AG08395 (cell line): ENCODE measurements at regions not wholly inside any gene's neighbourhood (a gene's known extent, or its start where the extent isn't known, plus 50 kb on each side); places are given as distances from the start of the nearest gene placed in this dataset.
"Not testable (repeated sequence)": the region's sequence is repeated elsewhere in the genome, so short reads cannot be mapped to it uniquely, and the experiment has no call there.

Source experiments
- DNase-seq: peaks from one replicate; pipeline ENCODE4 v3.0.0; 2012; ENCODE audit warnings: mixed read lengths, low spot score

DNA sequence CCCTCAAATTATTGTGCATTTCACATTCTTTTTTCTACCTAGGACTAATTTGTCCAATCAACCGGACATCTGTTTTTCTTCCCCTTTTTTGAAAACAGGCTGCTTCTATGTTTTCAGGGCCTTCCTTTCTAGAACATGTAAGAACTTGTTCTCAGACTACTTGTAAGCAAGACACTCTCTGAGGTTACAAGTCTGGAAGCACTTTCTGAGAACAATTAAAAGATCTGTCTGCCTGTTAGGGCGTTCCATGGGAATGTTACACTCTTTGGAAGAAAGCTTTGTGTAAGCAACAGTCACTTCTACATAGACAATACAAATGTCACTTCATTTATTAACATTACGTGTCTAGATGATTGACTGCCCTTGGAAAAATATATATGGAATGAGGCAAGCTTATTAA, 50.9 kb upstream of the HSPB3 start:
- DNase-seq: no peak

DNA sequence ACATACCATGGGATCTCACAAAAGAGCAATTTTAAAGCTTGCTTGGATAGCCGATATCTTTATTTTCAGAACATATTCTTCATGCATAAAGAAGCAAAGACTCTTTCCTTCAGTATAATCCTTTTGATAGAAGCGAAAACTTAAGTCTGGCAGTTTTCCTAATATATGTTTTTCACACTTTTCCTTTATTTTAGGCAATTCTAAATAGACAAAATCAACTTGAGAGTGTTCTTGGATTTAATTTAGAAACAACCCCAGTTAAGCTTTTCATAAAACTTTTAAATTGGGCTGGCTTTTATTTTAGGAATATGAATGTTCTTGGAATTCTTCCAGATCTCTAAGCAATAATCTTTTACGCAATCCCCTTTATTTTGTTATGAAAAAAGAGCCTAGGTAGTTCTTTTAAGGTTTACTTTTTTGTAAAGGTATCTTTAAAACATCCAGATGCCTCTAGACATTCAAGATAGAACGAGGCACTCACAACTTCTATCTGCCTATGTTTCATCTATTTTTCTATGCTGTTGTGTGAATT, 51.5 kb upstream of the HSPB3 start:
- DNase-seq: no peak

DNA sequence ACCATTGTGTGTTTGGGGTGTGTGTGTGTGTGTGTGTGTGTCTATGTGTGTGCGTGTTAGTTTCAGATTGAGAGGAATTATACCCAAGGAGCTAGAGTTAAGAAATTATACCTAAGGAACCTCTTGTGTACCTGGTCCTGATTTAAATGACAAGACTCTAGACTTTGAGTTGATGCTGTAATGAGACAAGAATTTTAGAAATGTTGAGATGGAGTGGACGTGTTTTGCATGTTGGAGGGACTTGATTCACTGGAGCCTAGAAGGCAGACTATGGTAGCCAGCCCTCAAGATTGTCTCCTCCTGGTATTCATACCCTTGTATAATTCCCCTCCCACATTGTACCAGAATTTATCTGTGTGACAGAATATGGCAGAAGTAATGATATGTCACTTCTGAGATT, 52.4 kb upstream of the HSPB3 start:
- DNase-seq: no peak

DNA sequence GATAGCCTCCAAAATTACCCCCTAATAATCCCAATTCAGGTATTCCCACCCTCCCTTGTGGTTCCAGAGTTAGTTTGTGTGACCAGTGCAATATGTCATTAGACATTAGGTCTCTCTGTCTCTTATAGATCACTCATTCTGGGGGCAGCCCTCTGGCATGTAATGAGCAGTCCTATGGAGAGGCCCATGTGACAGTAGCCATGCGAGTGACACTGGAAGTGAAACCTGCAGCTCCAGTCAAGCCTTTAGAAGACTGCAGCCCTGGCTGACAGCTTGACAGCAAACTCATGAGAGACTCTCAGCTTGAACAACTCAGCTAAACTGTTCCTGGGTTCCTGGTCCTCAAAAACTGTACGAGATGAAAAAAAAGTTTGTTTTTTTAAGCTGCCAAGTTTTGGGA, 54.0 kb upstream of the HSPB3 start:
- DNase-seq: no peak

DNA sequence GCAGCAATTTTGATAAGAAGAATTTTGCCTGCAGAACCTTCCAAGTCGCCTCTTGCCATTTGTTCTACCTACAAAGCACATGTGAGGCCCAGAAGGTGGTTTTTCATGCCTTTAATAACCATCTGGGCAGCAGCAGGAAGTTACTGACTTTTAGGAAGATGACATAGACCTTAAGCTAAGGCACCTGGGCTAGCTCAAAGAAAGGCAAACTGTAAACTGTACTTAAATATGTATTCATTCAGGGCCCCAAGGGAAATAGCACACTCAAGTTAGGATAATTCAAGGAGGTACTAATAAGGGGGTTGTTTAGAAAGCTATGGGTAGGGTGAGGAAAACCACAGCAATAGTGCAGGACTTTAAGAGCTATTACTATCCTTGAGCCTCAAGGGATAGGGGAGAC, 57.3 kb upstream of the HSPB3 start:
- no peak for DNase-seq

DNA sequence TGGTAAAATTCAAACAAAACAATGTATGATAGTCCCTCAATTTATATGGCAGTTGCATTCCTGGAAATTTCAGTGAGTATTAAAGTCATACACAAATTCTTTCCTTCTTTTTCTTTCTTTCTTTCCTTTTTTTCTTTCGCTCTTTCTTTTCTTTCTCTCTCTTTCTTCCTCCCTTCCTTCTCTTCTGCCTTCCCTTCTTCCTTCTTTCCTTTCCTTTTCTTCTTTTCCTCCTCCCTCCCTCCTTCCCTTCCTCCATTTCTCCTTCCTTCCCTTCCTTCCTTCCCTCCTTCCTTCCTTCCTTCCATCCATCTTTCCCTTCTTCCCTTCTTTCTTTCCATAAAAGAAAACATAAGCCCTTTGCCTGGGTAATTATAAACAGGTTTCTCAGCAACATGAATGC, 58.1 kb upstream of the HSPB3 start:
- DNase-seq: no peak

DNA sequence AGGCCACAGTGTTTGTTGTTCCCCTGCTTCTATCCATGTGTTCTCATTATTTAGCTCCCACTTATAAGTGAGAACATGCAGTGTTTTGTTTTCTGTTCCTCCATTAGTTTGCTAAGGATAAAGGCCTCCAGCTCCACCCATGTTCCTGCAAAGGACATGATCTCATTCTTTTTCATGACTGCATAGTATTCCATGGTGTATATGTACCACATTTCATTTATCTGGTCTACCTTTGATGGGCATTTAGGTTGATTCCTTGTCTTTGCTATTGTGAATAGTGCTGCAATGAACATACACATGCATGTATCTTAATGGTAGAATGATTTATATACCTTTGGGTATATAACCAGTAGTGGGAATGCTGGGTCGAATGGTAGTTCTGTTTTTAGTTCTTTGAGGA, 62.5 kb upstream of the HSPB3 start:
- DNase-seq: not testable (repeated sequence)

DNA sequence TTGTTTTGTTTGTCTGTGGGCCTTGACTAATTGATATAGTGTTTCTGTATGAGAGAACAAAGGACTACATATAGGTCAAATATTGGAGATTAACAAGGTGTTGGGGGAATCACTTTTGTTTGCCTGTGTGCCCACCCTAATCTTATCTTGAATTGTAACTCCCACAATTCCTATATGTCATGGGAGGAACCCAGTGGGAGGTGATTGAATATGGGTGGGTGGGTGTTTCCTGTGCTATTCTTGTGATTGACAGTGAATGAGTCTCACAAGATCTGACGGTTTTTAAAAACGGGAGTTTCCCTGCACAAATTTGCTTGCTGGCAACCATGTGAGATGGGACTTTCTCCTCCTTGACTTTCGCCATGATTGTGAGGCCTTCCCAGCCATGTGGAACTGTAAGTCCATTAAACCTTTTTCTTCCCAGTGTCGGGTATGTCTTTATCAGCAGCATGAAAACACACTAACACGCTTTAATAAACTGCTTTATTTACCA, 64.9 kb upstream of the HSPB3 start:
- DNase-seq: no peak

DNA sequence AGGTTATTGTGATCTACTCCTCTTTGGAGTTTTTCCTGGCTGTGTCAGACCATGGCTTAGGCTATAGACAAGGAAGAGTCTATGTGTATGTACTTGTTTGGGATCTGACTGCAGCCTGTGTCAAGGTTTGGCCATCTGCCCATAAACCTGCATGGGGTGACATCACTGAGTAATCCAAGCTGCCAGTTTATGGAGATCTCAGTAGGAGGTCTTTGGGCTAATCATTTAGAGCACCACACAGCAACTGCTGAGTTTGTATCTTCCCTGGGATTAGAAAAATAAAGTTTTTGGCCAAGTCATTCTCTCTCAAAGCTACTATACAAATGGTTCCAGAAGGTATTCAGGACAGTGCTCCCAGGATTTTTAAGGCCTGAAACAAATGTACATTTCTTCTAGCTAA, 65.5 kb upstream of the HSPB3 start:
- DNase-seq: peak; percentile 49

DNA sequence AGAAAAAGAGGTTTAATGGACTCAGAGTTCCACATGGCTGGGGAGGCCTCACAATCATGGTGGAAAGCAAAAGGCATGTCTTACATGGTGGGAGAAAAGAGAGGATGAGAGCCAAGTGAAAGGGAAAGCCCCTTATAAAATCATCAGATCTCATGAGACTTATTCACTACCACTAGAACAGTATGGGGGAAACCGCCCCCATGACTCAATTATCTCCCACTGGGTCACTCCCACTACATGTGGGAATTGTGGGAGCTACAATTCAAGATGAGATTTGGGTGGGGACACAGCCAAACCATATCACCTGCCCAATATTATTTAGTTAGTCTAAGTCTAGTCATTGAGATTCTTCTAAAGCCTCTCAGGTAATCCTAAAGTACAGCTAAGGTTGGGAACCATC, 66.1 kb upstream of the HSPB3 start:
- DNase-seq: not testable (repeated sequence)

DNA sequence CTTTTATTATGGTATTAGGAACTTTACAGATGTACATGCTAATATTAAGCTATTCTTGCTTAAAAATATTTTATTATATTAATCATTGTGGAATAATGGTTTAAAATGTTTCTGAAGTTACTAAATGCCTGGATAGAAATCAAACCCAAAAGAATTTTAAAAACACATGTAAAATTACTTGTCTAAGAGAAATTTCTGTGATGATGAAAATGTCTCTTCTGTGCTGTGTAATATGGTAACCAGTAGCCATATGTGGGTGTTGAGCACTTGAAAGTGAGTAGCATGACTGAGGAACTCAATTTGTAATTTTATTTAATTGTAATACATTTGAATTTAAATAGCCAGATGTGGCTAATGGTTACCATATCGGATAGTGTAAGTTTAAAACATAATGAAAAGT, 66.7 kb upstream of the HSPB3 start:
- DNase-seq: no peak

DNA sequence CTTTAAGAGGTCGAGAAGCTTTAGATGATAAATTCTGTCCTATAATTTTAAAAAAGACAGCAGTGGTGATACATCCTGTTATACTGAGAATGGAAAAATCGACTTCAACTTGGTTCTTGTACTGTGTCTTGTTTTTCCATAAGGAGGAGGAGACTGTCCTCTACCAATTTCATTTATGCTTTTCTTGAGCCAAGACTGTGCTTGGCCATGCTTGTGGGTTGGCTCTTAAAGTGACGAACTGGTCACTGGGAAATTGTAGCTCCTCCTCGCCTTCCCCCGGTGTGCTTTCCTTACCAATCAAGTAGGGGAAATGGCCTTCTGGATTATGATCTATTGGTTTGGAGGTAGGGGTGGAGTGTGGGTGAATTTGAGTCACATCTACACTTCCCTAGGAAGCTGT, 67.1 kb upstream of the HSPB3 start:
- no peak for DNase-seq

DNA sequence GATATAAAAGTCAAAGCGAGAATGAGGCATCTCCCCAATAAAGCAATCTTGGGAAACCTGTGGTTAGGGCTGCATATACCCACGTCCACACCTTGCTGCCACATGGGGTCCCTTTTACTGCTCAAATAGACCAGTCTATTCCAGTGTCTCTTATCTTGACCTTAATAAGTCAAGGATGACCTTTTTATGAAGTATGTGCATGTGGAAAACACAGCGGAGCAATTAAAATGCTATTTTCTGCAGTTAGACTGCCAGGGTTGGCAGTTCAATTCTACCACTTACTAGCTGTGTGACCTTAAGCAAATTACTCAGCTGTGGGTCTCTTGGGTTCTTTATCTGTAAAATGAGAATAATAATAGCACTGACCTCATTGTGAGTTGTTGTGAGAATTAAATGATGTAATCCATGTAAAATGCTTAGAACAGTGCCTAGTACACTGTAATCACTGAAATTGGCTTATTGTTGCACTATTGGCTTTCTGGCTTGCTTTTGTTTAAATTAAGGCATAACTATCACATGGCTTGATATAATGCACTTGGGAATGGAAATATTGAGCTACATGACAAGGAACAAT, 67.8 kb upstream of the HSPB3 start:
- no peak for DNase-seq

DNA sequence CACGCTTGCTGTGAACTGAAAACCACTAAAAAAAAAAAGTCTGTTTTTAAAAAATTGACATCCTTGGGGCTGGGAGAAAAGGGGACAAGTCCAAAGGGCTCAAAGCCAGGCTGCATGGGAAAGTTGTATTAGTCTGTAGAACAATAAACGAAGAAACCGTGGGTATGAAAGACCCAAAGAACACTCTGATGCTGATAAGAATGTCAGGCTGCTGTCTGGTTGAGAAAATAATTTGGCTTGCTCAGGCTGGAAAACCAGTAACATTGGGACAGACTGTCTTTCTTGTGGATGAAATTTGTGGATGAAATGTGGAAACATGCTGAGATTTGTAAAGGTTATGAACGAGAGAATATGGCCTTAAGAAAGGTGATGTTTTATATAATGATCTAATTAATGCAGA, 68.5 kb upstream of the HSPB3 start:
- no peak for DNase-seq

DNA sequence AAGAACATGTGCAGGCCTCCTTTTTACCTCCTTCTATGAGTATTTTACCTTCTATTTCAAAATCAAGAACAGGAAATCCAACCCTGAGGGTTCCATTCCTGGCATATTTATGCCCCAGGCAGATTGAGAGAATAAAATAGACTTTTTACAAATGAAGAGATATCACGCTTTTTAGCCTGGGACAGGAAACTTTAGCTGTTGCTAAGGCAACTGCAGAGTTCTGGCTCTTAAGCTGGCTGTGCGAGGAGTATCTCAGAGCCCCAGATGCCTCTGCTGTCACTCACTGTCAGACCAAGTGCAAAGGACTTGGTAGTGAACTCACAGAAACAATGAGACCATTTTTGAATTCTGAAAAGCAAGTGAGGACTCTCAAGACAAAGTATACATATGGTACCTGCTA, 69.5 kb upstream of the HSPB3 start:
- DNase-seq: no peak

DNA sequence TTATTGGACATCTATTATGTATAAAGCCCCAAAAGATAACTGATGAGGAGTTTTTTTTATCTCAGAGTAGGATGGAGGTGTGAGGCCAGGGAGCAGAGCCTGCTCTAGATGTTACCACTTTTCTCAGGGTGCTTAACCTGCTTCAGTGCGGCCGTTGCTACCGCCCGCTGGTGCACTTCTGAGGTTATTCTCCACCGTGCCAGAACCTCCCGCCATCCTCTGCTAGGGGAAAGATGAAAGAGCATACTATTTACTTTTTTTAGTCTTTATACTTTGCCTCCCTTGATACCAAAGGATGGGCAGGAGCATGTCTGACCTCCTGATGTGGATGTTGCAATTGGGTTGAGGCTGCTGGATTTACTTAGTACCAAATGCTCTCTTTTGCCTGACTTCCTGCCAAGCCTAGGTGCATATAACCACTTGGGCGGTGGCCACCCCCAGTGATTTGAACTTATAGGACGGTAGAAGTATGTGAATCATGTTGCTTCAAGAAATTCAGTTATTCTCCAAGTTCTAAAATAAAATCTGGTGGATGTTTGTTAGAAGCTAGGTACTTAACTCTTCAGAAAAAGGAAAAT, 71.1 kb upstream of the HSPB3 start:
- DNase-seq: no peak

DNA sequence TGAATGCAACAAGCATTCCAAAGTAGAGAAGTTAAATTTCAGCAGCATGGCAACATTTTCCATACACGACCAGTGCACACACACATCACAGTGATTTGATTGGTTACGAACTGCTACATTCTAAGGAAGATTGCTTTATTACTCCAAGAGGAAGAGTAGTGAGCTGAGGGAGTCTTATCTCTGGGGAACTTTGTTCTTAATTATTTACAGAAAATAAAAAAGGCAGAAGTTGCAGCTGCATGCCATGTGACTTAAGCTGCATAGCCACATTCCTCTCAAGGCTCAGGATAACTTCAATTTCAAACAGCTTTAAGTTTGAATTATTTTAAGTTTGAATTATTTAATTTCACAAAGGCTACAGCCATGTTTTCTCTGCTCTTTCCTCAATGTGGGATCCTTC, 71.6 kb upstream of the HSPB3 start:
- no peak for DNase-seq

DNA sequence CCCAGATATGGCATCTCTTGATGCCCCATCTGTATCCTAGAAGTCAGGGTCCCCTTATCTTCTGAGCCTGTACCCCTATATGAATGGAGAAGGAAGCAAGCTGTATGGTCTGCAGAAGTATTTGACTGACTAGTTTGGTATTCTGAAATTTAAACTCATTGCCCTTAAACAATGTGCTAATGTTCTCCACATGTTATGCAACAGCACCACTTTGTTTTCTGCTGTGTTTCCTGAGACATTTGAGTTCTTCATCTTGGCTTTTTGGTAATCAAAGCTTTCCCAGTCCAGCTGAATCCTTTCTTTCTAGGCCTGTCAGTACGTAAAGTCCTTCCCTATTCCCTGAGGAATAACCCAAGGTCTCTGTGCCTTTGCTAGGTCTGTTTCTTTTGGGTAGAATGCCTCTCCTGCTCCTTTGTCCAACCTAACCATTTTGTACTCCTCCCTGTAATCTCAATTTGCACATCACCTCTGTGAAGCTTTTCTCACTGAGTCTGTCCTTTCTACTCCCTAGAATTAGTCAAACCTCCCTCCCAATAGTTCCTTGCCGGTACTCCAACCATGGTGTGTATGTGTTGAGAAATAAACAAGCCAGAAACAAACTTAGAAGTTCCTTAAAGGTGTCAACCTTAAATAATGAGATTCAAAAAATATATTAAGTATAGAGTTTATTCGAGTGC, 72.1 kb upstream of the HSPB3 start:
- DNase-seq: peak; percentile 40

DNA sequence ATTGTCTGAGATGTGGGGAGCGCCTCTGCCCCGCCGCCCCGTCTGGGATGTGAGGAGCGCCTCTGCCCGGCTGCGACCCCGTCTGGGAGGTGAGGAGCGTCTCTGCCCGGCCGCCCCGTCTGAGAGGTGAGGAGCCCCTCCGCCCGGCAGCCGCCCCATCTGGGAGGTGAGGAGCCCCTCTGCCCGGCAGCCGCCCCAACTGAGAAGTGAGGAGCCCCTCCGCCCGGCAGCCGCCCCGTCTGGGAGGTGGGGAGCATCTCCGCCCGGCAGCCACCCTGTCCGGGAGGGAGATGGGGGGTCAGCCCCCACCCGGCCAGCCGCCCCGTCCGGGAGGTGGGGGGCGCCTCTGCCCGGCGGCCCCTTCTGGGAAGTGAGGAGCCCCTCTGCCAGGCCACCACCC, 70.9 kb upstream of the ARL15 start:
- not testable (repeated sequence) for DNase-seq

DNA sequence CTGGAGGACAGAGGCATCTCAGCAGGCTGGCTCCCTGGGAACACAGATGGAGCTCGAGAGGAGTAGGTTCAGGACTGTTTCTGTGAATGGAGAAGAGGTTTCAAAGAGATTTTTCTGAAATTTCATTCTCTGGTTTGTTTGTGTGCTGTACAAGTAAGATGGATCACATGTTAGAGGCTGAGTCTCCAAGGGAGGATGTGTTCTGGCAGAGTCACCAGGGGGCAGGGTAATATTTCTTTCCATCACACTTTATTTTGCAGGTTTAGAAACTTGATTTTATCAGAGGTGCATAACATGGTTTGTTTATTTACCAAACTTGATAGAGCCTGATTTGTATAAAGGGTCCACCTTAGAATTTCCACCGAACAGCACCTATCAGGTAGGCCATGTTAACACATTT, 69.2 kb upstream of the ARL15 start:
- no peak for DNase-seq

DNA sequence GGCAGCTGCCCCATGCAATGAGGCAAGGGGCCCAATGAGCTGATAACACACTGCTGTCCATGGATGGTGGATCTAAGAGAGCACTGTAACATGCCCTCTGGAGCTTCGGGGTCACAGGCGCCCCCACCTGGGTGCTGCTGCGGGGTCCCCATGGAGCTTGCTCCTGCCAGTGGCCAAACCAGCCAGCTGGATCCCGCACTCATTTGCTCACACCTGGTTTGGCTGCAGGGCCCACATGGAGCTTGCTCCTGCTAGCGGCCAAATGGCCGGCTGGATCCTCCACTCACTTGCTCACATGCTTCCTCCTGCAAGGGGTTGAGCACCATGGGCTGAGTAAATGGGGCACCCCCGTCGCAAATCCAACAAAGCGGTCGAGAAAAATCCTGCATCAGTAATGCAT, 68.3 kb upstream of the ARL15 start:
- no peak for DNase-seq

DNA sequence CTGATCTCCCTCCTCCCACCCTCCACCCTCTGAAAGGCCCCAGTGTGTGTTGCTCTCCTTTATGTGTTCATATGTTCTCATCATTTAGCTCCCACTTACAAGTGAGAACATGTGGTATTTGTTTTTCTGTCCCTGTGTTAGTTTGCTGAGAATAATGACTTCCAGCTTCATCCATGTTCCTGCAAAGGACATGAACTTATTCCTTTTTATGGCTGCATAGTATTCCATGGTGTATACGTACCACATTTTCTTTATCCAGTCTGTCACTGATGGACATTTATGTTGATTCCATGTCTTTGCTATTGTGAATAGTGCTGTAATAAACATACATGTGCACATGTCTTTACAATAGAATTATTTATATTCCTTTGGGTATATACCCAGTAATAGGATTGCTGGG, 67.0 kb upstream of the ARL15 start:
- DNase-seq: not testable (repeated sequence)

DNA sequence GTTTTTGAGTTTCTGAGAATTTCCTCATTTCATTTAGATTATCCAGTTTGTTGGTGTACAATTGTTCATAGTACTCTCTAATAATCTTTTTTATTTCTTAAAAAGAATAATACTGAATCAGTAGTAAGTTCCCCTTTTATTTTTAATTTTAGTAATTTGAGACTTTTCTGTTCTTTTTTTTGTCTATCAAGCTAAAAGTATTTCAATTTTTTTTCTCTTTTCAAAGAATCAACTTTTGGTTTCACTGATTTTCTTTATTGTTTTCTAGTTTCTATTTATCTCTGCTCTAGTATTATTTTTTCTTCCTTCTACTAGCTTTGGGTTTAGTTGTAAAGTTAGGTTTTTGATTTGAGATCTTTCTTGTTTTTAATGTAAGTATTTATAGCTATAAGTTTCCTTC, 60.6 kb upstream of the ARL15 start:
- DNase-seq: no peak

DNA sequence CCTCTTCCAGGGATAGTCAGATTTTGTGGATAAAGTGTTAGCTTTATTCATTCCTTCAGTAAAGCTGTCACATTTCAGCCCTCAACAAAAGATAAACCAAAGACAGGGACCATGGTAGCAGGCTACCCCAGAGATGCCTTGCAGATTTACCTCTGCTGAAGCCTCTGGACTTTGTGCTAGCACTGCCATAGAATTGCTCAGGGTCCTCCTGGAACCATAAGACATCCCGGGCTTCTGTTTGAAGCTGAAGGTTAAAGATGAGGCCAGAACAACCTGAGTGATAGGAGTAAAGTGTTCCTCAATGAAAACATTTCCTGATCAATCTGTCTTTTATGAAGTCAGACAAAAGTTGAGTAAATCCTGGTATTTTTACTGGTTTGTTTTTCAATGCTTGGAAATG, 57.5 kb upstream of the ARL15 start:
- DNase-seq: no peak
